ENCODE measurements at regions not wholly inside any gene's neighbourhood (a gene's known extent, or its start where the extent isn't known, plus 50 kb on each side); places are given as distances from the start of the nearest gene placed in this dataset.

DNA sequence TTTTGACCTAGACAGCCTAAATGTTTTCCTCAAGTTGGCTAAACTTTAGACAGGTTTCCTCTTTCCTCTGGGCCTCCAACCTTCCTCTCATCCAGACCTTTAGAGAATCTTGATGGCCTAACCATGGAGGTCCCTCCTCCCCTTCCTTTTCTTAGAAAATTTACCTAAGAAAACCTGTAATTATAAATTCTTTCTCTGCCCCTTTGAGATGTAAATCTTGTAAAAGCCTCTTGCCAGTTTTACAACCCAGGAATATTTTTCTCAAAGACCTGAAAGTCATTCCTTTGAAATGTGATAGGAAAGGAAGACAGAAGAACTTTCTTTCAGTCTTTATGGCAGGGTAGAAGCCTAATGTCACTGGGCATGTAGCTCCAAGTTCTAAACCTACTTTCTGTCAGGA lies 1752.6 kb upstream of the C9orf72 start:
- TF ChIP-seq EP300 (IDR thresholded peaks at IDR 0.05) (no peak), POLR2A (IDR thresholded peaks at IDR 0.05) (no peak)
- TF ChIP-seq, protein P1, sequence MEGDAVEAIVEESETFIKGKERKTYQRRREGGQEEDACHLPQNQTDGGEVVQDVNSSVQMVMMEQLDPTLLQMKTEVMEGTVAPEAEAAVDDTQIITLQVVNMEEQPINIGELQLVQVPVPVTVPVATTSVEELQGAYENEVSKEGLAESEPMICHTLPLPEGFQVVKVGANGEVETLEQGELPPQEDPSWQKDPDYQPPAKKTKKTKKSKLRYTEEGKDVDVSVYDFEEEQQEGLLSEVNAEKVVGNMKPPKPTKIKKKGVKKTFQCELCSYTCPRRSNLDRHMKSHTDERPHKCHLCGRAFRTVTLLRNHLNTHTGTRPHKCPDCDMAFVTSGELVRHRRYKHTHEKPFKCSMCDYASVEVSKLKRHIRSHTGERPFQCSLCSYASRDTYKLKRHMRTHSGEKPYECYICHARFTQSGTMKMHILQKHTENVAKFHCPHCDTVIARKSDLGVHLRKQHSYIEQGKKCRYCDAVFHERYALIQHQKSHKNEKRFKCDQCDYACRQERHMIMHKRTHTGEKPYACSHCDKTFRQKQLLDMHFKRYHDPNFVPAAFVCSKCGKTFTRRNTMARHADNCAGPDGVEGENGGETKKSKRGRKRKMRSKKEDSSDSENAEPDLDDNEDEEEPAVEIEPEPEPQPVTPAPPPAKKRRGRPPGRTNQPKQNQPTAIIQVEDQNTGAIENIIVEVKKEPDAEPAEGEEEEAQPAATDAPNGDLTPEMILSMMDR (IDR thresholded peaks at IDR 0.05): no peak
- no peaks in the 10 kb centered on the region for H3K4me1 ChIP-seq (ENCODE audit: insufficient read depth)
- DNase-seq: no peak
- no peak overlapping the region for H3K27ac ChIP-seq
- H3K9me3 ChIP-seq: no peaks in the 10 kb centered on the region
- H3K36me3 ChIP-seq: no peaks in the 10 kb centered on the region
- H3K27me3 ChIP-seq: no peaks in the 10 kb centered on the region
- intact Hi-C loops (cut with DNase I): no loop called here
- H3K4me3 ChIP-seq: no peak overlapping the region

DNA sequence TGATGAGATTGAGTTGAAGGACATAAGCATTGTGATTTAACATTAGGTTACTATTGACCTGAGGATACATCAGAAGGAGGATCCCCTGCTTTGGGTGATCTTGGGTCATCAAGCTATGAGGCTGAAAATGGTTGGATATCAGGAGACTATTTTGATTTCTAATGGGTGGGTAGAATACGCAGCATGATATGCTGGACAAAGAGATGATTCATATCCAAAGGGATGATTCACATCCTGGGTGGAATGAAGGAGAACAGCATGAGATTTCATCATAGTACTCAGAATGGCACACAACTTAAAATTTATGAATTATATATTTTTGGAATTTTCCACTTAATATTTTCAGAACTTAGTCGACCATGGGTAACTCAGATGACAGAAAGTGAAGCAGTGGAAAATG lies 1759.5 kb upstream of the C9orf72 start:
- no peak overlapping the region for H3K4me3 ChIP-seq
- intact Hi-C loops (cut with DNase I): no loop called here
- no peak for TF ChIP-seq EP300 (IDR thresholded peaks at IDR 0.05)
- no peak for TF ChIP-seq POLR2A (IDR thresholded peaks at IDR 0.05)
- TF ChIP-seq, protein P1 (IDR thresholded peaks at IDR 0.05): no peak
- no peaks in the 10 kb centered on the region for H3K9me3 ChIP-seq
- DNase-seq: no peak
- H3K27me3 ChIP-seq: no peaks in the 10 kb centered on the region
- H3K36me3 ChIP-seq: no peaks in the 10 kb centered on the region
- H3K27ac ChIP-seq: no peak overlapping the region
- H3K4me1 ChIP-seq (ENCODE audit: insufficient read depth): no peaks in the 10 kb centered on the region
- 71 to 79% (median 77%) methylated on average over 2 of the region's 2 CpGs for WGBS, 3 donors

DNA sequence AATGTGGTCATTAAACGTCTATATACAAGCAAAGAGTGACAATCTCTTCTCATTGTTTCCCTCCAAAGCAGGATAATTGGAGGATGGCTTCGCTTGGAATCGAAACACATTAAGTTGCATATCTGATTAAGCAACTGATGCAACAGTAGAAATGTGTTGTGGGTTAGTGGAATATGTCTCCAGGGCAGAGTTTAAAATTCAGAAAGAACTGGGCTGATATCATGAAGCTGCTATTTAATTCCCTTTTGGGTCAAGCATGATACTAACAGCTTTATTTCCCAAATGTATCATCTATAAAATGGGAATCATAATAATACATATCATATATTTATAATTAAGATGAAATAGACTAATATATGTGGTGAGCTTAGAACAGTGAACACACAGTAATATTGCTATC lies 1763.0 kb upstream of the C9orf72 start:
- H3K27me3 ChIP-seq: no peaks in the 10 kb centered on the region
- intact Hi-C loops (cut with DNase I): no loop called here
- no peak overlapping the region for H3K27ac ChIP-seq
- DNase-seq: no peak
- 85 to 90% (median 89%) methylated on average over 3 of the region's 3 CpGs for WGBS, 3 donors
- no peaks in the 10 kb centered on the region for H3K9me3 ChIP-seq
- no peak overlapping the region for H3K4me3 ChIP-seq
- TF ChIP-seq, protein P1 (IDR thresholded peaks at IDR 0.05): no peak
- no peaks in the 10 kb centered on the region for H3K4me1 ChIP-seq (ENCODE audit: insufficient read depth)
- no peaks in the 10 kb centered on the region for H3K36me3 ChIP-seq

DNA sequence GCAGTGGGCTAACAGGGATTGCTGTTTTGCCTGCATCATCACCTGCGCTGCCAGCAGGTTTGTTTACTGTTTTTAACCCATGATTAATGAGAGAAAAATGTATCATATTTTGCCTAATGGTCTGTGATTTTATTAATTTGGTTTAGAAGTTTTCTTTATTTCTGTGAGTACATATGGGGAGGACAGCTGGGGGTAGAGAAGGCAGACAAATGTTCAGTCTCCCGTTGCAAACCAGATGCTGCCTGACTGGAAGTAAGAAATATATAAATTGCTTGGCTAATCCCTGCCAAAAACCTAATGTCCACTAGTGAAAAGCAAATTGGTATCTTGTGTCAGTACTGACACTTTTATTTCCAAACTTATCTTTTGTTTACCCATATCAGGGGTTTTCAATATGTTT lies 1766.1 kb upstream of the C9orf72 start:
- no peak for DNase-seq

More for the DNA sequence above, 1766.1 kb upstream of the C9orf72 start:
- 33 to 41% (median 40%) methylated on average over 2 of the region's 2 CpGs for WGBS, 3 donors
- no peaks in the 10 kb centered on the region for H3K4me1 ChIP-seq (ENCODE audit: insufficient read depth)
- TF ChIP-seq POLR2A (IDR thresholded peaks at IDR 0.05): no peak
- TF ChIP-seq EP300 (IDR thresholded peaks at IDR 0.05): no peak
- TF ChIP-seq, protein P1 (IDR thresholded peaks at IDR 0.05): no peak
- H3K27ac ChIP-seq: no peak overlapping the region
- H3K9me3 ChIP-seq: no peaks in the 10 kb centered on the region
- intact Hi-C loops (cut with DNase I): no loop called here
- H3K4me3 ChIP-seq: no peak overlapping the region
- no peaks in the 10 kb centered on the region for H3K36me3 ChIP-seq
- no peaks in the 10 kb centered on the region for H3K27me3 ChIP-seq

Data from ovary (tissue), 7 donors.